Osteocyte (in vitro differentiated cells): ENCODE measurements at regions not wholly inside any gene's neighbourhood (a gene's known extent, or its start where the extent isn't known, plus 50 kb on each side); places are given as distances from the start of the nearest gene placed in this dataset.

Experiments used
- DNase-seq: peaks from one replicate; pipeline ENCODE4 v3.0.0; 2021; ENCODE audit warnings: mixed read lengths; ENCODE audit not compliant: unreplicated experiment; ENCODE audit errors: extremely low spot score
- H3K27ac Mint-ChIP-seq: one replicate; pipeline ENCODE4 v1.8.0; 2021; ENCODE audit warnings: mild to moderate bottlenecking, mixed read lengths; ENCODE audit not compliant: unreplicated experiment
- H3K27me3 Mint-ChIP-seq: one replicate; pipeline ENCODE4 v1.8.0; 2021; ENCODE audit warnings: mixed read lengths; ENCODE audit not compliant: unreplicated experiment
- H3K36me3 Mint-ChIP-seq: one replicate; pipeline ENCODE4 v1.8.0; 2021; ENCODE audit warnings: mixed read lengths; ENCODE audit not compliant: unreplicated experiment
- H3K4me1 Mint-ChIP-seq: one replicate; pipeline ENCODE4 v1.8.0; 2021; ENCODE audit warnings: mixed read lengths; ENCODE audit not compliant: unreplicated experiment
- H3K4me3 Mint-ChIP-seq: one replicate; pipeline ENCODE4 v1.8.0; 2021; ENCODE audit warnings: mild to moderate bottlenecking, moderate library complexity, mixed read lengths; ENCODE audit not compliant: unreplicated experiment
- H3K9me3 Mint-ChIP-seq: one replicate; pipeline ENCODE4 v1.8.0; 2021; ENCODE audit warnings: mixed read lengths; ENCODE audit not compliant: unreplicated experiment
- CTCF ChIP-seq: fragments of 200-600 bp; sonication (generic); IDR thresholded peaks from 2 replicates; pipeline ENCODE4 v1.5.0; 2021; ENCODE audit warnings: antibody characterized with exemption, mild to moderate bottlenecking, moderate library complexity

- H3K27ac Mint-ChIP-seq, result peak overlapping the region; percentile 48
- H3K27me3 Mint-ChIP-seq, result no peaks in the 10 kb centered on the region
- DNase-seq, result no peak
Measured at GRCh38 chr3:144263706-144264105, 292.1 kb downstream of the DIPK2A start.

GRCh38 chr3:144264350-144264749, 292.7 kb downstream of the DIPK2A start:
- H3K27me3 Mint-ChIP-seq, result no peaks in the 10 kb centered on the region
- H3K4me1 Mint-ChIP-seq, result peaks cover 22% of the 10 kb centered on the region
- TF ChIP-seq CTCF, result no peak
- H3K4me3 Mint-ChIP-seq, result no peak overlapping the region
- no peak for DNase-seq
- H3K27ac Mint-ChIP-seq, result no peak overlapping the region
- H3K9me3 Mint-ChIP-seq, result peaks cover 9% of the 10 kb centered on the region
- no peaks in the 10 kb centered on the region for H3K36me3 Mint-ChIP-seq

More at GRCh38 chr3:144263706-144264105, 292.1 kb downstream of the DIPK2A start:
- H3K9me3 Mint-ChIP-seq, result peaks cover 9% of the 10 kb centered on the region
- H3K36me3 Mint-ChIP-seq, result no peaks in the 10 kb centered on the region
- no peak overlapping the region for H3K4me3 Mint-ChIP-seq
- TF ChIP-seq CTCF, result no peak
- H3K4me1 Mint-ChIP-seq, result peaks cover 22% of the 10 kb centered on the region

DNA sequence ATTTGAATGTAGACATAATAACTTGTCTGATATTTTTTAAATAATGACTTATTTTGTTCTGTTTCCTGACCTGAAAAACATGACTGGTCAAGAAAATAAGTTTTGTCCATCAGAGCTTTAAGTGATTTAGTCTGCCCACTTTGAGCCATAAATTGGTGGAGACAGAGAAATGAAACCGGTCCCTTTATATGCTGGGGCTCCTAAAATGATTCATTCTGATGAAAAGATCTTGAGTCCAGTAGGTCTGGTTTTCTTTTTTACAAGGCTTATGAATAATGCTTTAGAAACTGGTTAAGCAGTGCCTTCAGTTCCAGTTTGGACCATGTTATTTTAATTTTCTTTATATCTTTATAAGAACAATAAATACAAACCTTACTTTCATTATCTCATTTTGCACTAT, 293.2 kb downstream of the DIPK2A start:
- H3K4me1 Mint-ChIP-seq, result peaks cover 22% of the 10 kb centered on the region
- no peaks in the 10 kb centered on the region for H3K27me3 Mint-ChIP-seq
- H3K9me3 Mint-ChIP-seq, result peaks cover 9% of the 10 kb centered on the region
- no peak overlapping the region for H3K27ac Mint-ChIP-seq
- DNase-seq, result no peak
- no peaks in the 10 kb centered on the region for H3K36me3 Mint-ChIP-seq
- no peak overlapping the region for H3K4me3 Mint-ChIP-seq
- no peak for TF ChIP-seq CTCF

DNA sequence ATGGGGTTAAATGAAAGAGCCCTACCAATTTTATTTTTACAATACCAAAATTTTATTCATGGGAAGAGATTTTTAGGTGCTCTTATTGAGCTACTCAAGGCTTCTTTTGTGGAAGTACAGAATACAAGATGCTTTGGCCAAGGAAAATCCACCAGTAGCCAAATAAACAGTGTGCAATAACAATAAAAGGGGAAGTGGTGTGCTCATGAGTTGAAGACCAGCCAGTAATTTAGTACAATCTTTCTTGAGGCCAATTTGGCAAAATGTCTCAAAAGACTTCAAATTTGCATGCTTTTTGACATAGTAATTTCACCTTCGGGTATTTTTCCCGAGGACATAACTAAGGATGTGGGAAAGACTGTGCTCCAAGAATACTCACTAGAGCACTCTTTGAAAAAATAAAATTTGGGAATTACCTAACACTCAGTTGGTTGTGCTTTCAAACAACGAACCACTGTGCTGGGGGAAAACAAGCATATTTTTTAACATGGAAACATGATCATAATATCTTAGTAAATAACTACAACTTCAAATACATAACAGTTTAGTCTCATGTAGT, 294.0 kb downstream of the DIPK2A start:
- H3K36me3 Mint-ChIP-seq, result no peaks in the 10 kb centered on the region
- H3K4me3 Mint-ChIP-seq, result no peak overlapping the region
- no peaks in the 10 kb centered on the region for H3K27me3 Mint-ChIP-seq
- peaks cover 4% of the 10 kb centered on the region for H3K9me3 Mint-ChIP-seq
- no peak for TF ChIP-seq CTCF
- peaks cover 22% of the 10 kb centered on the region for H3K4me1 Mint-ChIP-seq
- no peak overlapping the region for H3K27ac Mint-ChIP-seq
- DNase-seq, result no peak

DNA sequence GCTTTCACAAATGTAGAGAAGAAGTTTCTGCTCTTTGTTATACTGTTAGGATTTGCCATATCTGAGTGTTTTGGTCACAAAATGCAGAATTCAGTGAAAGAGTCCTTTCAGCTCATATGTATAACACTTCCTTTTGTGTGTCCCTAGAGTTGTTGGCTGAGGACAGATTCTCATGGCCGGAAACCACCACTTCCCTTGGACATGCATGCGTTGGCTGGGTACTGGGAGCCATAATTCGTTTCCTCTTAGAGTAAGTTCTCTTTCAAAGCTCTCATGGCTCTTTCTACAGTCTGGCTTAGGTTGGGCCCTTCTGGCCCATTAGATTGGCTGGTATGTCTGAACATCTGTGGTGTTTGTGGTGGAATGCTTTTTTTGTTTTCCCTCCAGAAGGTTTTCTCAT, 298.5 kb downstream of the DIPK2A start:
- no peaks in the 10 kb centered on the region for H3K36me3 Mint-ChIP-seq
- H3K27ac Mint-ChIP-seq, result no peak overlapping the region
- DNase-seq, result no peak
- H3K4me3 Mint-ChIP-seq, result no peak overlapping the region
- H3K27me3 Mint-ChIP-seq, result no peaks in the 10 kb centered on the region
- peaks cover 17% of the 10 kb centered on the region for H3K4me1 Mint-ChIP-seq
- TF ChIP-seq CTCF, result no peak
- no peaks in the 10 kb centered on the region for H3K9me3 Mint-ChIP-seq
